K562 (cell line): ENCODE measurements at regions not wholly inside any gene's neighbourhood (a gene's known extent, or its start where the extent isn't known, plus 50 kb on each side); places are given as distances from the start of the nearest gene placed in this dataset.

Source experiments
- ATAC-seq: fragments of 200-7000 bp; cut with Tn5 transposase; 3 replicates; pipeline ENCODE4 v1.9.1; 2020; ENCODE audit warnings: moderate library complexity
- BruUV-seq: library from RNA; stranded (reverse); fragments of 400-500 nt; replicated peaks from 2 replicates; lab custom pipeline; 2021; lab: Mats Ljungman, UMichigan
- CTCF ChIA-PET: fragments of 300-600 bp; formaldehyde crosslinking; extraction: SDS; loops from one replicate; lab custom pipeline; 2021; ENCODE audit warnings: low intra/inter-chr PET ratio; lab: Yijun Ruan, JAX
- POLR2A ChIA-PET: fragments of 300-600, 350-650 bp; sonication (Branson Sonifier 250); formaldehyde crosslinking; extraction: SDS; loops from one replicate; lab custom pipeline; 2021; ENCODE audit warnings: antibody characterized with exemption, inconsistent platforms; lab: Yijun Ruan, JAX
- DNase-seq, 4 experiments: peaks; one replicate each; pipeline versions ENCODE4 v3.0.0 to v3.0.0-alpha.2; 2011 to 2018; ENCODE audit warnings: low spot score in 3 of 4, mixed read lengths in 3 of 4; ENCODE audit errors: extremely low read depth in 1 of 4
- FAIRE-seq: peaks from 2 replicates; lab custom pipeline; 2011; peaks lifted over from hg19 to GRCh38; lab: Jason Lieb, UNC
- H2AFZ ChIP-seq: 2 replicates; pipeline ENCODE4 v1.6.0; 2011; ENCODE audit warnings: low read depth, low read length, control low read depth, inconsistent platforms
- H3K27ac ChIP-seq: fragments of 200-600 bp; 3 replicates; pipeline ENCODE4 v1.8.0; 2011; ENCODE audit warnings: low read depth, mild to moderate bottlenecking, control low read depth, inconsistent platforms, low read length, moderate library complexity, mixed read lengths; ENCODE audit errors: extremely low read depth
- H3K27me3 ChIP-seq, 2 experiments: fragments of 300-600 bp in 1 of 2; 2 replicates in 1 of 2; 3 replicates in 1 of 2; pipeline versions ENCODE4 v1.6.0 to v1.8.0; 2011; ENCODE audit warnings: inconsistent platforms in 2 of 2, low read length in 2 of 2, mild to moderate bottlenecking in 1 of 2, mixed read lengths in 1 of 2, moderate library complexity in 1 of 2; ENCODE audit not compliant: control insufficient read depth in 2 of 2, insufficient read depth in 2 of 2
- H3K36me3 ChIP-seq: fragments of 300-600 bp; 3 replicates; pipeline ENCODE4 v1.8.0; 2011; ENCODE audit warnings: mild to moderate bottlenecking, low read length, inconsistent platforms; ENCODE audit not compliant: control insufficient read depth, insufficient read depth
- H3K4me1 ChIP-seq, 2 experiments: fragments of 200-600 bp in 1 of 2; replicated peaks in 1 of 2; 2 replicates in 1 of 2; 3 replicates in 1 of 2; pipeline versions ENCODE4 v1.5.1 to v1.8.0; 2011; ENCODE audit warnings: inconsistent platforms in 2 of 2, low read length in 2 of 2, mild to moderate bottlenecking in 1 of 2, mixed read lengths in 1 of 2, moderate library complexity in 1 of 2; ENCODE audit not compliant: control insufficient read depth in 2 of 2, insufficient read depth in 2 of 2
- H3K4me2 ChIP-seq: 2 replicates; pipeline ENCODE4 v1.6.1; 2011; ENCODE audit warnings: low read length, control low read depth, inconsistent platforms, mixed read lengths; ENCODE audit not compliant: insufficient read depth
- H3K4me3 ChIP-seq: fragments of 200-600 bp; sonication (generic), shearing (Covaris generic); 2 replicates; pipeline ENCODE4 v1.5.1; 2016; ENCODE audit warnings: control low read depth, inconsistent platforms
- H3K79me2 ChIP-seq: fragments of 200-600 bp; 3 replicates; pipeline ENCODE4 v1.8.0; 2011; ENCODE audit warnings: low read length, inconsistent platforms; ENCODE audit not compliant: control insufficient read depth, insufficient read depth
- H3K9ac ChIP-seq, 2 experiments: 2 replicates each; pipeline versions ENCODE4 v1.6.0 to v1.6.1; 2011; ENCODE audit warnings: low read depth in 2 of 2, low read length in 2 of 2, control low read depth in 1 of 2, inconsistent platforms in 1 of 2, mild to moderate bottlenecking in 1 of 2, mixed read lengths in 1 of 2; ENCODE audit not compliant: insufficient read depth in 1 of 2
- H3K9me1 ChIP-seq: one replicate; pipeline ENCODE4 v1.6.0; 2011; ENCODE audit warnings: inconsistent platforms, mild to moderate bottlenecking, low read length, moderate library complexity; ENCODE audit not compliant: control insufficient read depth, insufficient read depth
- H3K9me3 ChIP-seq: replicated peaks from 2 replicates; pipeline ENCODE4 v1.5.1; 2011; ENCODE audit warnings: low read depth, low read length, inconsistent platforms; ENCODE audit not compliant: control insufficient read depth, insufficient read depth
- H4K20me1 ChIP-seq: replicated peaks from 2 replicates; pipeline ENCODE4 v1.6.1; 2011; ENCODE audit warnings: low read length, inconsistent platforms, mixed read lengths; ENCODE audit not compliant: control insufficient read depth, insufficient read depth
- ELK1 ChIP-seq: sonication (generic); formaldehyde crosslinking; IDR thresholded peaks from 2 replicates; pipeline ENCODE4 v1.8.1; 2022; ENCODE audit warnings: missing genetic modification reagents
- ETS2 ChIP-seq: IDR thresholded peaks from 2 replicates; pipeline ENCODE4 v1.6.1; 2016; ENCODE audit warnings: borderline replicate concordance, missing genetic modification characterization, mild to moderate bottlenecking, moderate library complexity, missing compliant biosample characterization; ENCODE audit not compliant: poor library complexity, severe bottlenecking
- HLTF ChIP-seq: fragments of 450-650 bp; IDR thresholded peaks from 2 replicates; pipeline ENCODE4 v1.6.1; 2016
- POU5F1 ChIP-seq: fragments of 150-350 bp; IDR thresholded peaks from 2 replicates; pipeline ENCODE4 v1.6.1; 2014; ENCODE audit warnings: borderline replicate concordance, low read length, low read depth, mild to moderate bottlenecking; ENCODE audit not compliant: partially characterized antibody
- PRMT5 ChIP-seq: sonication (generic); formaldehyde crosslinking; IDR thresholded peaks from 2 replicates; pipeline ENCODE4 v1.5.0; 2020; ENCODE audit warnings: missing genetic modification reagents
- RNF2 ChIP-seq: sonication (generic); IDR thresholded peaks from 2 replicates; pipeline ENCODE4 v1.6.1; 2016
- SLC30A9 ChIP-seq: fragments of 250-450 bp; sonication (Bioruptor Pico); IDR thresholded peaks from 2 replicates; pipeline ENCODE4 v1.8.0; 2022; ENCODE audit warnings: mild to moderate bottlenecking, moderate library complexity
- TAF1 ChIP-seq: IDR thresholded peaks from 2 replicates; pipeline ENCODE4 v1.6.1; 2011; ENCODE audit warnings: mild to moderate bottlenecking, low read length, moderate library complexity; ENCODE audit not compliant: insufficient read depth, control insufficient read depth, severe bottlenecking; ENCODE audit errors: extremely low read depth
- XRCC4 ChIP-seq: IDR thresholded peaks from one replicate; pipeline ENCODE4 v1.6.1; 2011; ENCODE audit not compliant: insufficient read depth, insufficient read length; ENCODE audit errors: extremely low read depth
- ZNF146 ChIP-seq: IDR thresholded peaks from one replicate; pipeline ENCODE4 v1.6.1; 2018; ENCODE audit warnings: missing compliant biosample characterization; ENCODE audit not compliant: unreplicated experiment
- WGBS: fragments of 100-300 bp; shearing (Covaris generic); methylation state at CpG from one replicate; pipeline ENCODE4 v1.1.6; 2016; ENCODE audit warnings: low coverage, mixed read lengths; ENCODE audit not compliant: insufficient coverage; ENCODE audit errors: missing lambda C conversion rate; 5-methylcytosine and 5-hydroxymethylcytosine counted together
- in situ Hi-C: fragments of 300-500 bp; cut with MboI; formaldehyde crosslinking; loops from 4 replicates; pipeline ENCODE4 v1.15.0; 2018; ENCODE audit warnings: inconsistent platforms, mixed read lengths
- intact Hi-C: fragments of 100-400 bp; cut with micrococcal nuclease; formaldehyde crosslinking; loops from 2 replicates; pipeline ENCODE4 v1.14.2; 2022

- no peak overlapping the region for H3K27ac ChIP-seq
- intact Hi-C loops: no loop called here
- no peaks in the 10 kb centered on the region; the same call in 1 of the 2 replicates for H3K9me3 ChIP-seq
- no peak for DNase-seq
- in situ Hi-C loops: no loop called here
- no peak overlapping the region for H3K4me3 ChIP-seq
- no peak for FAIRE-seq
- no peaks in the 10 kb centered on the region for H3K4me1 ChIP-seq
- H3K9ac ChIP-seq: no peak overlapping the region
- BruUV-seq: no TSS peak
- no peak overlapping the region for H3K4me2 ChIP-seq
- 2% methylated on average over 3 of the region's 3 CpGs for WGBS
- no peaks in the 10 kb centered on the region for H3K36me3 ChIP-seq
- H3K27me3 ChIP-seq: no peaks in the 10 kb centered on the region
- CTCF ChIA-PET: no interaction called here
- TF ChIP-seq POU5F1: no peak
- TF ChIP-seq ELK1 (CRISPR knock-in tag): no peak
- TF ChIP-seq PRMT5 (CRISPR knock-in tag): no peak
- no peak for TF ChIP-seq XRCC4
- TF ChIP-seq TAF1: no peak
- no peak for TF ChIP-seq ZNF146
- no peak for TF ChIP-seq ETS2 (tag)
- TF ChIP-seq SLC30A9 (CRISPR knock-in tag): no peak
- TF ChIP-seq HLTF: no peak
- no peak for TF ChIP-seq RNF2
- ATAC-seq: no peak
- no peak overlapping the region for H2AFZ ChIP-seq
- H3K79me2 ChIP-seq: no peaks in the 10 kb centered on the region
- POLR2A ChIA-PET: no interaction called here
- H4K20me1 ChIP-seq: no peaks in the 10 kb centered on the region
- no peaks in the 10 kb centered on the region for H3K9me1 ChIP-seq
These were observed 354.0 kb downstream of the CCDC85A start for GRCh38 chr2:56537756-56538155.
